PC-3 (cell line): ENCODE measurements at regions not wholly inside any gene's neighbourhood (a gene's known extent, or its start where the extent isn't known, plus 50 kb on each side); places are given as distances from the start of the nearest gene placed in this dataset.

Experiments used
- ATAC-seq: fragments of 200-7000 bp; cut with Tn5 transposase; 2 replicates; pipeline ENCODE4 v1.9.1; 2020; ENCODE audit warnings: mild to moderate bottlenecking, moderate library complexity
- BruUV-seq: library from RNA; stranded (reverse); fragments of 400-500 nt; replicated peaks from 2 replicates; lab custom pipeline; 2021; lab: Mats Ljungman, UMichigan
- CTCF ChIA-PET: fragments of 300-600 bp; sonication (Branson Sonifier 250); formaldehyde crosslinking; loops from one replicate; lab custom pipeline; 2022; ENCODE audit warnings: antibody characterized with exemption; lab: Charles Lee
- POLR2A ChIA-PET: fragments of 300-600 bp; sonication (Branson Sonifier 250); formaldehyde crosslinking; loops from one replicate; lab custom pipeline; 2022; ENCODE audit warnings: antibody characterized with exemption; ENCODE audit not compliant: unreplicated experiment; lab: Charles Lee
- DNase-seq: peaks from one replicate; pipeline ENCODE4 v3.0.0-alpha.2; 2015
- H2AFZ ChIP-seq: fragments of 300-600 bp; sonication (generic); 2 replicates; pipeline ENCODE4 v1.6.0; 2016; ENCODE audit warnings: antibody characterized with exemption, low read length
- H3F3A ChIP-seq: fragments of 300-600 bp; sonication (generic); one replicate; pipeline ENCODE4 v1.6.0; 2017; ENCODE audit warnings: antibody characterized with exemption, low read length, control low read depth, mild to moderate bottlenecking; ENCODE audit not compliant: unreplicated experiment
- H3K27ac ChIP-seq: fragments of 300-600 bp; sonication (generic); 2 replicates; pipeline ENCODE4 v1.5.1; 2016; ENCODE audit warnings: mild to moderate bottlenecking, low read length
- H3K27me3 ChIP-seq: fragments of 300-600 bp; sonication (generic); 2 replicates; pipeline ENCODE4 v1.6.1; 2016; ENCODE audit warnings: low read length, mixed read lengths
- H3K36me3 ChIP-seq: fragments of 300-600 bp; sonication (generic); 2 replicates; pipeline ENCODE4 v1.6.1; 2016; ENCODE audit warnings: low read depth, mixed run types, low read length, mixed read lengths
- H3K4me1 ChIP-seq: fragments of 300-600 bp; sonication (generic); 2 replicates; pipeline ENCODE4 v1.5.1; 2016; ENCODE audit warnings: low read length; ENCODE audit not compliant: insufficient read depth
- H3K4me2 ChIP-seq: fragments of 300-600 bp; sonication (generic); 2 replicates; pipeline ENCODE4 v1.6.0; 2016; ENCODE audit warnings: low read length
- H3K4me3 ChIP-seq: fragments of 300-600 bp; sonication (generic); 2 replicates; pipeline ENCODE4 v1.5.1; 2016; ENCODE audit warnings: mild to moderate bottlenecking, low read length, mixed read lengths
- H3K79me2 ChIP-seq: fragments of 300-600 bp; sonication (generic); 2 replicates; pipeline ENCODE4 v1.6.1; 2017; ENCODE audit warnings: low read length, mixed read lengths
- H3K9ac ChIP-seq: fragments of 300-600 bp; sonication (generic); 2 replicates; pipeline ENCODE4 v1.6.0; 2016; ENCODE audit warnings: mild to moderate bottlenecking, low read length
- H3K9me2 ChIP-seq: fragments of 300-600 bp; sonication (generic); replicated peaks from 2 replicates; pipeline ENCODE4 v1.6.1; 2016; ENCODE audit warnings: mixed run types, low read length, mixed read lengths
- H3K9me3 ChIP-seq: fragments of 300-600 bp; sonication (generic); 2 replicates; pipeline ENCODE4 v1.6.1; 2016; ENCODE audit warnings: low read length, mixed read lengths
- H4K20me1 ChIP-seq: fragments of 300-600 bp; sonication (generic); 2 replicates; pipeline ENCODE4 v1.6.1; 2016; ENCODE audit warnings: low read length, mixed read lengths
- EZH2 ChIP-seq: fragments of 300-600 bp; sonication (generic); IDR thresholded peaks from one replicate; pipeline ENCODE4 v1.6.1; 2017; ENCODE audit warnings: antibody characterized with exemption, mild to moderate bottlenecking, low read length; ENCODE audit not compliant: unreplicated experiment
- EZH2phosphoT487 ChIP-seq: fragments of 300-600 bp; sonication (generic); IDR thresholded peaks from 2 replicates; pipeline ENCODE4 v1.6.1; 2018; ENCODE audit warnings: mild to moderate bottlenecking, antibody characterized with exemption, low read length, borderline replicate concordance
- intact Hi-C: fragments of 100-400 bp; cut with micrococcal nuclease; formaldehyde crosslinking; loops from 2 replicates; pipeline ENCODE4 v1.9.0; 2023
- TF ChIP-seq, protein P1 (sequence below): fragments of 300-600 bp; sonication (generic); conservative IDR thresholded peaks from 2 replicates; pipeline ENCODE4 v1.5.1; 2017; ENCODE audit warnings: antibody characterized with exemption, low read depth, mild to moderate bottlenecking, low read length

DNA sequence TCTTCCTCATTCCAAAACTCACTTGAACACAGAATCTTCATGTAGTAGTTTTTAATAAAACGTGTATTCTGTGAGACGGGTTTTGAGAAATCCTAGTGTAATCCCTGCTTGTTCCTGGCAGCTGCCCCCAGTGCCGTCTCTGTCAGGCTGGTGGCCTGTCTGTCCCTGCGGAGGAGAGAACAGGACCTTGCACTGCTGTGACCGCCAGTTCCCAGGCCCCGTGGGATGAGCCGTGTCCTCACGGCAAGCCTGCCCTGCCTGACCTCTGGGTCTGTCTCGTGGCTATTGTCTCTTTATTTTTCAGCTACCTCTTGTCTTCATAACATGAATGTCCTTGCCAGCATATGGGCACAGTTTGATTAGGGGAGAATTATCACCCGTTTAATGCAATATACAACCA is 535.5 kb upstream of the B3GAT1 start:
- ATAC-seq (no peak), DNase-seq (no peak)
- Histone ChIP-seq H3K4me3 (no peak overlapping the region), H3K4me2 (no peak overlapping the region), H3K4me1 (peaks cover 17% of the 10 kb centered on the region; the same call in 1 of the 2 replicates), H2AFZ (no peak overlapping the region), H3K27ac (no peak overlapping the region), H3K27me3 (peaks cover 5% of the 10 kb centered on the region; the same call in 1 of the 2 replicates), H4K20me1 (no peaks in the 10 kb centered on the region), H3K36me3 (no peaks in the 10 kb centered on the region), H3K79me2 (no peaks in the 10 kb centered on the region), H3F3A (no peaks in the 10 kb centered on the region), H3K9ac (no peak overlapping the region), H3K9me3 (0 out of 2 replicates have a peak, but pooled peaks cover 8% of the 10 kb centered on the region), H3K9me2 (no peaks in the 10 kb centered on the region)
- CTCF ChIA-PET: no interaction called here
- POLR2A ChIA-PET: no interaction called here
- intact Hi-C loops: no loop called here
- TF ChIP-seq EZH2 (no peak), EZH2phosphoT487 (no peak)
- TF ChIP-seq, protein P1, sequence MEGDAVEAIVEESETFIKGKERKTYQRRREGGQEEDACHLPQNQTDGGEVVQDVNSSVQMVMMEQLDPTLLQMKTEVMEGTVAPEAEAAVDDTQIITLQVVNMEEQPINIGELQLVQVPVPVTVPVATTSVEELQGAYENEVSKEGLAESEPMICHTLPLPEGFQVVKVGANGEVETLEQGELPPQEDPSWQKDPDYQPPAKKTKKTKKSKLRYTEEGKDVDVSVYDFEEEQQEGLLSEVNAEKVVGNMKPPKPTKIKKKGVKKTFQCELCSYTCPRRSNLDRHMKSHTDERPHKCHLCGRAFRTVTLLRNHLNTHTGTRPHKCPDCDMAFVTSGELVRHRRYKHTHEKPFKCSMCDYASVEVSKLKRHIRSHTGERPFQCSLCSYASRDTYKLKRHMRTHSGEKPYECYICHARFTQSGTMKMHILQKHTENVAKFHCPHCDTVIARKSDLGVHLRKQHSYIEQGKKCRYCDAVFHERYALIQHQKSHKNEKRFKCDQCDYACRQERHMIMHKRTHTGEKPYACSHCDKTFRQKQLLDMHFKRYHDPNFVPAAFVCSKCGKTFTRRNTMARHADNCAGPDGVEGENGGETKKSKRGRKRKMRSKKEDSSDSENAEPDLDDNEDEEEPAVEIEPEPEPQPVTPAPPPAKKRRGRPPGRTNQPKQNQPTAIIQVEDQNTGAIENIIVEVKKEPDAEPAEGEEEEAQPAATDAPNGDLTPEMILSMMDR: no peak
- no TSS peak for BruUV-seq

DNA sequence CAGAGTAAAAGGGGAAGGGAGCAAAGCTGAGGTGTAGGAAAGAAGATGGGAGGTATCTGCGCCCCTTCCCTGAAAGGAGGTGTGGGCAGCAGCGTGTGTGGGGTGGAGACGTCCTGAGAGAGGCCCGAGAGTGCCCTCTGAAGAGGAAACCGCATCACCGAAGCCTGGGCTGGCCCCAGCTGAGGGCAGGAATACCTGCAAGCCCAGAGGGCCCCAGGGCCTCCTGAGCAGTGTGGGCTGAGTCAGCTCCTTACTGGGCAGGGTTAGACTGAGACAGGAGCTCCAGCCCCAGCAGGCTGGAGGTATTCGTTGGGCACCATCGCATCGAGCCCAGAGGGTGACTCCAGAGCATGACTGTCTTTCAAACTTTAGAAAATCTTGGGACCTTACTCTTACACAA is 534.0 kb upstream of the B3GAT1 start:
- no TSS peak for BruUV-seq
- H3K4me2 ChIP-seq: no peak overlapping the region
- no peaks in the 10 kb centered on the region for H3K79me2 ChIP-seq
- H3K36me3 ChIP-seq: no peaks in the 10 kb centered on the region
- no peaks in the 10 kb centered on the region for H3F3A ChIP-seq
- intact Hi-C loops: no loop called here
- no peak overlapping the region for H3K9ac ChIP-seq
- ChIA-PET CTCF (no interaction called here), POLR2A (no interaction called here)
- 0 out of 2 replicates have a peak, but pooled peaks cover 8% of the 10 kb centered on the region for H3K9me3 ChIP-seq
- H3K4me1 ChIP-seq: peaks cover 17% of the 10 kb centered on the region; the same call in 1 of the 2 replicates
- ATAC-seq (no peak), DNase-seq (peak; percentile 15)
- no peak for TF ChIP-seq EZH2phosphoT487
- TF ChIP-seq, protein P1: no peak
- no peak for TF ChIP-seq EZH2
- H3K4me3 ChIP-seq: no peak overlapping the region
- H3K27me3 ChIP-seq: peaks cover 5% of the 10 kb centered on the region; the same call in 1 of the 2 replicates
- no peaks in the 10 kb centered on the region for H4K20me1 ChIP-seq
- H3K27ac ChIP-seq: no peak overlapping the region
- H2AFZ ChIP-seq: no peak overlapping the region
- no peaks in the 10 kb centered on the region for H3K9me2 ChIP-seq

DNA sequence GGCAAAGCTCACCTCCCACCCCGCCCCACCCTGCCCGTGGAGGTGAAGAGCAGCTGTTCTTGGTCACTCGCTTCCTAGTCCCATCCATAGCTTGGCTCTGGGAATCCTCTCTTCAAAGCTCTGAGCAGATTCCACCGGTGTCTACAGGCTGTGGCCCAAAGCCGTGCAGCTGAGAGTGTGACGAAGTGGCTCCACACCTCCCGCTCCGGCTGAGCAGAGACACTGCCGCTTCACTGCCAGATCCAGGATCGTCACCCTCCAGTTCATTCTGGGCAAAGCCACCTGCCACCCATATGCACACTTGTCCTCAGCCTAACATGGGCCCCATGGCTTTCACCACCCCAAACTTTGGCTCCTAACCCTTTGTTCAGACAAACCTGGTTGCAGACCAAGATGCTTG is 532.9 kb upstream of the B3GAT1 start:
- H3K9me3 ChIP-seq: 0 out of 2 replicates have a peak, but pooled peaks cover 8% of the 10 kb centered on the region

More for the DNA sequence above, 532.9 kb upstream of the B3GAT1 start:
- Histone ChIP-seq H2AFZ (no peak overlapping the region), H3K27me3 (peaks cover 5% of the 10 kb centered on the region; the same call in 1 of the 2 replicates), H3K4me3 (no peak overlapping the region), H3K27ac (no peak overlapping the region), H3K4me2 (no peak overlapping the region), H3K9me2 (no peaks in the 10 kb centered on the region), H3K36me3 (no peaks in the 10 kb centered on the region), H3K4me1 (peaks cover 14% of the 10 kb centered on the region; the same call in 1 of the 2 replicates), H3K79me2 (no peaks in the 10 kb centered on the region), H4K20me1 (no peaks in the 10 kb centered on the region), H3K9ac (no peak overlapping the region), H3F3A (no peaks in the 10 kb centered on the region)
- POLR2A ChIA-PET: no interaction called here
- ATAC-seq (no peak), DNase-seq (no peak)
- TF ChIP-seq EZH2 (no peak), EZH2phosphoT487 (no peak)
- TF ChIP-seq, protein P1: no peak
- BruUV-seq: no TSS peak
- intact Hi-C loops: no loop called here
- CTCF ChIA-PET: no interaction called here
